H1 (cell line): ENCODE measurements at regions not wholly inside any gene's neighbourhood (a gene's known extent, or its start where the extent isn't known, plus 50 kb on each side); places are given as distances from the start of the nearest gene placed in this dataset.

Source experiments
- CTCF ChIA-PET: fragments of 300-600 bp; sonication (Branson Sonifier 250); formaldehyde crosslinking; loops from one replicate; lab custom pipeline; 2021; ENCODE audit not compliant: partially characterized antibody; lab: Charles Lee
- POLR2A ChIA-PET: fragments of 300-600 bp; sonication (Branson Sonifier 250); formaldehyde crosslinking; loops from one replicate; lab custom pipeline; 2021; ENCODE audit warnings: inconsistent platforms; ENCODE audit not compliant: partially characterized antibody; lab: Charles Lee
- DNase-seq, 2 experiments: peaks; one replicate each; pipeline versions ENCODE4 v3.0.0 to v3.0.0-alpha.2; 2010 to 2022; ENCODE audit warnings: low spot score in 2 of 2, low read depth in 1 of 2, mixed read lengths in 1 of 2
- FAIRE-seq: peaks from 2 replicates; lab custom pipeline; 2011; peaks lifted over from hg19 to GRCh38; lab: Jason Lieb, UNC
- H2AFZ ChIP-seq: 2 replicates; pipeline ENCODE4 v1.8.1; 2012; ENCODE audit warnings: low read length, inconsistent platforms
- H2AK5ac ChIP-seq: 2 replicates; pipeline ENCODE4 v1.6.1; 2013; ENCODE audit warnings: low read depth, low read length
- H2BK120ac ChIP-seq: replicated peaks from 2 replicates; pipeline ENCODE3; 2013; ENCODE audit warnings: low read depth, low read length, inconsistent platforms
- H2BK12ac ChIP-seq: 2 replicates; pipeline ENCODE4 v1.6.1; 2013; ENCODE audit warnings: low read depth, low read length
- H2BK15ac ChIP-seq: 2 replicates; pipeline ENCODE4 v1.6.1; 2013; ENCODE audit warnings: low read length
- H2BK20ac ChIP-seq: 2 replicates; pipeline ENCODE4 v1.6.1; 2013; ENCODE audit warnings: low read length
- H2BK5ac ChIP-seq: 2 replicates; pipeline ENCODE4 v1.6.1; 2013; ENCODE audit warnings: low read depth, low read length
- H3K14ac ChIP-seq: 2 replicates; pipeline ENCODE4 v1.6.1; 2013; ENCODE audit warnings: inconsistent platforms; ENCODE audit not compliant: insufficient read length
- H3K18ac ChIP-seq: 2 replicates; pipeline ENCODE4 v1.6.1; 2013; ENCODE audit warnings: low read length; ENCODE audit errors: extremely low read depth
- H3K23ac ChIP-seq: 2 replicates; pipeline ENCODE4 v1.6.1; 2013; ENCODE audit warnings: inconsistent platforms; ENCODE audit not compliant: insufficient read length
- H3K23me2 ChIP-seq: 2 replicates; pipeline ENCODE4 v1.6.1; 2013; ENCODE audit warnings: low read depth, low read length
- H3K27ac ChIP-seq: 2 replicates; pipeline ENCODE4 v1.6.1; 2011; ENCODE audit warnings: low read depth, low read length, inconsistent platforms
- H3K27me3 ChIP-seq, 4 experiments: replicated peaks in 1 of 4; 1 replicate in 1 of 4; 2 replicates in 3 of 4; pipeline versions ENCODE4 v1.6.1 to v1.8.1; 2011 to 2013; ENCODE audit warnings: low read length in 3 of 4, mild to moderate bottlenecking in 3 of 4, inconsistent platforms in 2 of 4, mixed read lengths in 2 of 4, moderate library complexity in 1 of 4; ENCODE audit not compliant: control insufficient read depth in 3 of 4, insufficient read depth in 3 of 4; ENCODE audit errors: extremely low read depth in 1 of 4
- H3K36me3 ChIP-seq, 4 experiments: 2 replicates each; pipeline versions ENCODE4 v1.6.1 to v1.8.1; 2011 to 2013; ENCODE audit warnings: mild to moderate bottlenecking in 4 of 4, low read length in 3 of 4, moderate library complexity in 2 of 4, control low read depth in 1 of 4, inconsistent platforms in 1 of 4; ENCODE audit not compliant: insufficient read depth in 4 of 4, control insufficient read depth in 2 of 4
- H3K4ac ChIP-seq: replicated peaks from 2 replicates; pipeline ENCODE3; 2013; ENCODE audit warnings: low read length, low read depth, mixed read lengths, inconsistent platforms; ENCODE audit not compliant: insufficient read length
- H3K4me1 ChIP-seq, 4 experiments: replicated peaks in 1 of 4; 1 replicate in 1 of 4; 2 replicates in 3 of 4; pipeline versions ENCODE4 v1.6.1 to v1.8.1; 2011 to 2013; ENCODE audit warnings: low read length in 3 of 4, inconsistent platforms in 2 of 4, mixed read lengths in 1 of 4; ENCODE audit not compliant: insufficient read depth in 4 of 4, control insufficient read depth in 3 of 4
- H3K4me2 ChIP-seq, 2 experiments: 2 replicates each; pipeline versions ENCODE4 v1.6.1 to v1.8.1; 2011 to 2013; ENCODE audit warnings: low read depth in 2 of 2, low read length in 2 of 2, control low read depth in 1 of 2, inconsistent platforms in 1 of 2, mild to moderate bottlenecking in 1 of 2; ENCODE audit not compliant: insufficient read depth in 1 of 2
- H3K4me3 ChIP-seq, 4 experiments: fragments of 200-600, 300-600 bp in 1 of 4; sonication (generic), shearing (Covaris generic), sonication (Bioruptor Twin) in 1 of 4; 2 replicates each; pipeline versions ENCODE4 v1.5.1 to v1.8.1; 2011 to 2016; ENCODE audit warnings: low read length in 4 of 4, low read depth in 3 of 4, control low read depth in 2 of 4, inconsistent platforms in 2 of 4, mild to moderate bottlenecking in 2 of 4, mixed read lengths in 1 of 4, moderate library complexity in 1 of 4; ENCODE audit not compliant: insufficient read depth in 2 of 4; ENCODE audit errors: extremely low read depth in 1 of 4
- H3K56ac ChIP-seq: replicated peaks from 2 replicates; pipeline ENCODE3; 2013; ENCODE audit warnings: low read depth, mild to moderate bottlenecking, mixed read lengths, low read length, inconsistent platforms; ENCODE audit not compliant: insufficient read length
- H3K79me1 ChIP-seq: 2 replicates; pipeline ENCODE4 v1.6.1; 2013; ENCODE audit warnings: low read depth, low read length, control low read depth
- H3K79me2 ChIP-seq, 2 experiments: 2 replicates each; pipeline versions ENCODE4 v1.6.1 to v1.8.1; 2012 to 2013; ENCODE audit warnings: low read length in 2 of 2, mild to moderate bottlenecking in 2 of 2, inconsistent platforms in 1 of 2; ENCODE audit not compliant: insufficient read depth in 2 of 2, control insufficient read depth in 1 of 2
- H3K9ac ChIP-seq, 4 experiments: replicated peaks in 1 of 4; 1 replicate in 1 of 4; 2 replicates in 3 of 4; pipeline versions ENCODE4 v1.6.1 to v1.8.1; 2011 to 2013; ENCODE audit warnings: low read depth in 3 of 4, low read length in 3 of 4, control low read depth in 2 of 4, mild to moderate bottlenecking in 2 of 4, moderate library complexity in 2 of 4, inconsistent platforms in 1 of 4; ENCODE audit errors: extremely low read depth in 1 of 4
- H3K9me3 ChIP-seq, 2 experiments: 2 replicates each; pipeline versions ENCODE4 v1.6.1 to v1.8.1; 2012 to 2013; ENCODE audit warnings: mild to moderate bottlenecking in 2 of 2, moderate library complexity in 2 of 2, control low read depth in 1 of 2, inconsistent platforms in 1 of 2, low read depth in 1 of 2, low read length in 1 of 2, mixed read lengths in 1 of 2; ENCODE audit not compliant: insufficient read depth in 2 of 2
- H4K20me1 ChIP-seq, 2 experiments: replicated peaks in 1 of 2; 2 replicates each; pipeline versions ENCODE3 to v1.8.1; 2011 to 2013; ENCODE audit warnings: inconsistent platforms in 2 of 2, low read length in 2 of 2, mild to moderate bottlenecking in 1 of 2; ENCODE audit not compliant: insufficient read depth in 2 of 2, control insufficient read depth in 1 of 2
- H4K5ac ChIP-seq: 2 replicates; pipeline ENCODE4 v1.6.1; 2013; ENCODE audit warnings: low read length, low read depth, mixed read lengths, inconsistent platforms; ENCODE audit not compliant: insufficient read length
- H4K8ac ChIP-seq: 2 replicates; pipeline ENCODE4 v1.8.0; 2013; ENCODE audit warnings: mild to moderate bottlenecking, moderate library complexity, low read length, inconsistent platforms; ENCODE audit not compliant: insufficient read depth; ENCODE audit errors: extremely low read depth
- H4K91ac ChIP-seq: replicated peaks from 2 replicates; pipeline ENCODE3; 2013; ENCODE audit warnings: low read length, mixed read lengths, inconsistent platforms; ENCODE audit not compliant: insufficient read length
- E2F6 ChIP-seq: IDR thresholded peaks from 2 replicates; pipeline ENCODE4 v1.6.1; 2012; ENCODE audit warnings: inconsistent platforms
- EZH2 ChIP-seq: fragments of 200-600 bp; sonication (generic); IDR thresholded peaks from 2 replicates; pipeline ENCODE4 v1.7.1; 2012; ENCODE audit warnings: low read depth, mild to moderate bottlenecking, moderate library complexity, low read length, inconsistent platforms; ENCODE audit not compliant: severe bottlenecking
- GTF2F1 ChIP-seq: IDR thresholded peaks from 2 replicates; pipeline ENCODE4 v1.6.1; 2012; ENCODE audit warnings: low read depth, low read length, improper control_type of control experiment, borderline replicate concordance
- JUN ChIP-seq: IDR thresholded peaks from 2 replicates; pipeline ENCODE4 v1.6.1; 2011; ENCODE audit warnings: low read depth, mild to moderate bottlenecking, improper control_type of control experiment, low read length
- PHF8 ChIP-seq: fragments of 200-600 bp; sonication (generic); conservative IDR thresholded peaks from 2 replicates; pipeline ENCODE4 v1.7.1; 2012; ENCODE audit warnings: low read depth, mild to moderate bottlenecking, inconsistent platforms, low read length, moderate library complexity
- RXRA ChIP-seq: IDR thresholded peaks from 2 replicates; pipeline ENCODE4 v1.6.1; 2011; ENCODE audit warnings: low read depth, mild to moderate bottlenecking, low read length, moderate library complexity; ENCODE audit not compliant: insufficient read depth
- SP2 ChIP-seq: IDR thresholded peaks from 2 replicates; pipeline ENCODE4 v1.6.1; 2012; ENCODE audit warnings: mild to moderate bottlenecking, low read length, inconsistent platforms
- YY1 ChIP-seq: IDR thresholded peaks from 2 replicates; pipeline ENCODE4 v1.6.1; 2011; ENCODE audit warnings: low read depth, mild to moderate bottlenecking, low read length
- WGBS, 2 experiments: shearing (Covaris generic) in 1 of 2; methylation state at CpG; one replicate each; pipeline versions ENCODE4 v1.1.6 to v1.1.7; 2013 to 2015; ENCODE audit warnings: low lambda C conversion rate in 2 of 2, mixed read lengths in 2 of 2, inconsistent platforms in 1 of 2, low coverage in 1 of 2, missing lambda C conversion rate in 1 of 2; ENCODE audit not compliant: insufficient replicate concordance in 2 of 2, insufficient coverage in 1 of 2, insufficient read length in 1 of 2; ENCODE audit errors: extremely low coverage in 1 of 2, missing lambda C conversion rate in 1 of 2; 5-methylcytosine and 5-hydroxymethylcytosine counted together
- TF ChIP-seq, protein P1 (sequence below), 3 experiments: IDR thresholded peaks; 1 replicate in 2 of 3; 2 replicates in 1 of 3; pipeline versions ENCODE4 v1.5.1 to v1.6.1; 2011; ENCODE audit warnings: low read length in 3 of 3, mild to moderate bottlenecking in 3 of 3, inconsistent platforms in 2 of 3, low read depth in 1 of 3, moderate library complexity in 1 of 3; ENCODE audit not compliant: insufficient read depth in 1 of 3; ENCODE audit errors: control extremely low read depth in 1 of 3

DNA sequence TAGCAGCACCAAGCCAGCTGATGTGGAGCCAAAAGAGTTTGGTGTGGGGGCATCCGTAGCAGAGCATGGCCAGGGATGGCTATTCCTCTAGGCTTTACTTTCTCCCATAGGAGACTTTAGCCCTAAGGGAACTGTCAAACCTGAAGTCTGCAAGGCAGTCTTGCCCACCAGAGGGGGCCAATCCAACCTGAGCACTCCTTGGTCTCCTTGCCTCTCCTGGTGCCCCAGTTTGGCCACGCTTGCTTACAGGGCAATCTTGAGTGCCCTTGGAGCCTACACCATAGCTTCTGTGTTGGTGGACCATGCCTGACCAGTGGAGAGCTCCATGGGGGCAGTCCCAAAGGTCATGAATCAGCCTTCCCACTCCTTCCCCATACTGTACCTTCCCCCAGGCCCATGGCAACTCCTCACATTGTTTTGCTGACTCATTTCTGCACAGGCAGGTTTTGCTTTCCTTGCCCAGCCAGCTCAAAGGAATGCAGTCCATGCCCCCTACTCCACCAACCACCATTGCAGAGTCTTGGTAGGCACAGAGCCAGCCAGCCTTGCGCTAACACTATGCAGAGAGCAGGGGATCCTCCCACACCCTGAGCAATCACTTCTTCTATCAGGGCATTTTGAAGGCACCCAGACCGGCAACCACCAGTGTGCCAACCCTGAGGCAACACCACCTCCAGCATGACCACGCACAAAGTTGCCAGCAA is 1421.2 kb upstream of the RAG2 start:
- H3K9ac ChIP-seq, result no peak overlapping the region
- H2BK15ac ChIP-seq, result no peak overlapping the region
- no peak overlapping the region for H3K56ac ChIP-seq
- ChIA-PET POLR2A (no interaction called here), CTCF (interaction anchor here (0.6 to 1.7 kb wide), 3 partner anchors 10 to 772 kb away, joined by 3 to 5 read pairs (median 4); no protein-coding TSS in a partner anchor)
- H4K20me1 ChIP-seq, result no peaks in the 10 kb centered on the region
- no peak overlapping the region for H2BK5ac ChIP-seq
- no peaks in the 10 kb centered on the region for H3K23me2 ChIP-seq
- H3K27ac ChIP-seq, result no peak overlapping the region
- H3K4me1 ChIP-seq, result no peaks in the 10 kb centered on the region
- DNase-seq (peak in 1 of 2 experiments; percentile 56), FAIRE-seq (no peak)
- peak overlapping the region; percentile 76; the same call in 1 of the 2 replicates for H2AFZ ChIP-seq
- H2BK20ac ChIP-seq, result peak overlapping the region; percentile 44; the same call in 1 of the 2 replicates
- no peak overlapping the region for H4K5ac ChIP-seq
- no peak overlapping the region for H4K91ac ChIP-seq
- peak overlapping the region; percentile 21; the same call in 1 of the 2 replicates for H4K8ac ChIP-seq
- H3K36me3 ChIP-seq, result no peaks in the 10 kb centered on the region
- H3K23ac ChIP-seq, result no peak overlapping the region
- H2BK12ac ChIP-seq, result 0 out of 2 replicates have a peak overlapping the region, but pooled peaks have one; percentile 5
- no peak overlapping the region for H2BK120ac ChIP-seq
- H3K4me3 ChIP-seq, result no peak overlapping the region
- no peaks in the 10 kb centered on the region for H3K79me2 ChIP-seq
- no peak overlapping the region for H3K4me2 ChIP-seq
- no peaks in the 10 kb centered on the region; a peak in 1 of 4 replicates for H3K9me3 ChIP-seq
- no peak overlapping the region; the same call in 1 of the 2 replicates for H2AK5ac ChIP-seq
- no peak overlapping the region for H3K14ac ChIP-seq
- no peaks in the 10 kb centered on the region for H3K79me1 ChIP-seq
- 86% methylated on average over 5 of the region's 5 CpGs; no CpG with 5 or more reads in 1 of the 2 experiments for WGBS, 2 experiments
- H3K27me3 ChIP-seq, result no peaks in the 10 kb centered on the region; a peak in 1 of 7 replicates
- H3K18ac ChIP-seq, result no peak overlapping the region
- H3K4ac ChIP-seq, result no peak overlapping the region
- TF ChIP-seq RXRA (no peak), YY1 (no peak), SP2 (no peak), GTF2F1 (no peak), EZH2 (no peak), JUN (no peak), E2F6 (no peak), PHF8 (no peak)
- TF ChIP-seq, protein P1, sequence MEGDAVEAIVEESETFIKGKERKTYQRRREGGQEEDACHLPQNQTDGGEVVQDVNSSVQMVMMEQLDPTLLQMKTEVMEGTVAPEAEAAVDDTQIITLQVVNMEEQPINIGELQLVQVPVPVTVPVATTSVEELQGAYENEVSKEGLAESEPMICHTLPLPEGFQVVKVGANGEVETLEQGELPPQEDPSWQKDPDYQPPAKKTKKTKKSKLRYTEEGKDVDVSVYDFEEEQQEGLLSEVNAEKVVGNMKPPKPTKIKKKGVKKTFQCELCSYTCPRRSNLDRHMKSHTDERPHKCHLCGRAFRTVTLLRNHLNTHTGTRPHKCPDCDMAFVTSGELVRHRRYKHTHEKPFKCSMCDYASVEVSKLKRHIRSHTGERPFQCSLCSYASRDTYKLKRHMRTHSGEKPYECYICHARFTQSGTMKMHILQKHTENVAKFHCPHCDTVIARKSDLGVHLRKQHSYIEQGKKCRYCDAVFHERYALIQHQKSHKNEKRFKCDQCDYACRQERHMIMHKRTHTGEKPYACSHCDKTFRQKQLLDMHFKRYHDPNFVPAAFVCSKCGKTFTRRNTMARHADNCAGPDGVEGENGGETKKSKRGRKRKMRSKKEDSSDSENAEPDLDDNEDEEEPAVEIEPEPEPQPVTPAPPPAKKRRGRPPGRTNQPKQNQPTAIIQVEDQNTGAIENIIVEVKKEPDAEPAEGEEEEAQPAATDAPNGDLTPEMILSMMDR (IDR thresholded peaks at IDR 0.05; ENCODE audit: control extremely low read depth in 1 of 3, insufficient read depth in 1 of 3, low read depth in 1 of 3, low read length in 3 of 3), result peak; percentile 42 to 60 (median 59)
